SK-N-SH treated with all-trans-retinoic acid at 6 μM for 48 hours (cell line): ENCODE measurements at regions not wholly inside any gene's neighbourhood (a gene's known extent, or its start where the extent isn't known, plus 50 kb on each side); places are given as distances from the start of the nearest gene placed in this dataset.

Experiments
- ARNTL ChIP-seq: fragments of 450-650 bp; formaldehyde crosslinking; IDR thresholded peaks from 2 replicates; pipeline ENCODE4 v1.5.0; 2020; ENCODE audit warnings: low read depth, mild to moderate bottlenecking, moderate library complexity, borderline replicate concordance
- GLIS3 ChIP-seq: fragments of 250-450 bp; sonication (Bioruptor Pico); IDR thresholded peaks from 2 replicates; pipeline ENCODE4 v1.5.0; 2020; ENCODE audit warnings: mild to moderate bottlenecking, moderate library complexity
- ISL1 ChIP-seq: fragments of 250-450 bp; sonication (Bioruptor Pico); IDR thresholded peaks from 2 replicates; pipeline ENCODE4 v2.1.2; 2022; ENCODE audit warnings: mild to moderate bottlenecking, moderate library complexity
- TCF4 ChIP-seq: fragments of 250-450 bp; sonication (Bioruptor Pico); IDR thresholded peaks from 2 replicates; pipeline ENCODE4 v1.8.0; 2021; ENCODE audit warnings: mild to moderate bottlenecking, moderate library complexity, borderline replicate concordance
- ZC3H10 ChIP-seq: fragments of 250-450 bp; sonication (Bioruptor Pico); IDR thresholded peaks from 2 replicates; pipeline ENCODE4 v1.5.1; 2021; ENCODE audit warnings: mild to moderate bottlenecking, moderate library complexity

DNA sequence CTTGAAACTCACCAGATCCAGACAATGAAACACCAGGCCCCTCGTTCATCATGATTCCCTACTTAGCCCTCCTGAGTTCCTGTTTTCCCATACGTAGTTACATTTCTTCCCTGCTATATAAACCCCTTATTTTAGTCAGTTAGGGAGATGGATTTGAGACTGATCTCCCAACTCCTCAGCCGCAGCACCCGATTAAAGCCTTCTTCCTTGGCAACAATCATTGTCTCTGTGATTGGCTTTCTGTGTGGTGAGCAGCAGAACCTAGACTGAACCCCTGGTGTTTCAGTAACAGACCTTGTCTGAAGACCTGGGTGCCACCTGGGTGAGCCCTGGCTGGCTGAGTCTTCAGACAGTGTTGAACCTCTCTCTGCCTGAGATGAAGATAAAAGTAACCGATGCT lies 118.0 kb downstream of the OAT start:
- TF ChIP-seq ZC3H10 (no peak), TCF4 (CRISPR knock-in tag) (no peak), ISL1 (CRISPR knock-in tag) (no peak), ARNTL (CRISPR knock-in tag) (no peak), GLIS3 (CRISPR knock-in tag) (no peak)
